OCI-LY3 (cell line): ENCODE measurements at regions not wholly inside any gene's neighbourhood (a gene's known extent, or its start where the extent isn't known, plus 50 kb on each side); places are given as distances from the start of the nearest gene placed in this dataset.
"Not testable (repeated sequence)": the region's sequence is repeated elsewhere in the genome, so short reads cannot be mapped to it uniquely, and the experiment has no call there.

ENCODE experiments used
- H2AFZ ChIP-seq: fragments of 200-600, 300-600 bp; shearing (Covaris generic); 2 replicates; pipeline ENCODE4 v1.6.0; 2014; ENCODE audit warnings: antibody characterized with exemption, low read depth, low read length
- H3K27ac ChIP-seq: fragments of 200-600, 300-600 bp; sonication (generic); 2 replicates; pipeline ENCODE4 v1.5.1; 2014; ENCODE audit warnings: mild to moderate bottlenecking, low read length, moderate library complexity, mixed read lengths
- H3K27me3 ChIP-seq: fragments of 200-600, 300-600 bp; sonication (generic); 2 replicates; pipeline ENCODE4 v1.6.1; 2014; ENCODE audit warnings: low read depth, low read length, mixed read lengths
- H3K36me3 ChIP-seq: fragments of 200-600, 300-600 bp; sonication (generic); replicated peaks from 2 replicates; pipeline ENCODE3; 2014; ENCODE audit warnings: low read depth, low read length, mixed read lengths
- H3K4me1 ChIP-seq: fragments of 300-600, 200-600 bp; sonication (generic); 2 replicates; pipeline ENCODE4 v1.6.1; 2014; ENCODE audit warnings: low read length, mixed read lengths
- H3K4me2 ChIP-seq: fragments of 200-600, 300-600 bp; sonication (generic); 2 replicates; pipeline ENCODE4 v1.6.1; 2014; ENCODE audit warnings: low read length, mixed read lengths
- H3K4me3 ChIP-seq: fragments of 300-600, 200-600 bp; sonication (generic); 2 replicates; pipeline ENCODE4 v1.5.1; 2014; ENCODE audit warnings: antibody characterized with exemption, mild to moderate bottlenecking, low read length, moderate library complexity
- H3K79me2 ChIP-seq: fragments of 300-600, 200-600 bp; shearing (Covaris generic); 2 replicates; pipeline ENCODE4 v1.6.1; 2014; ENCODE audit warnings: mild to moderate bottlenecking, low read length, mixed read lengths
- H3K9ac ChIP-seq: fragments of 300-600, 200-600 bp; shearing (Covaris generic); 2 replicates; pipeline ENCODE4 v1.6.0; 2014; ENCODE audit warnings: mild to moderate bottlenecking, low read length, moderate library complexity
- H3K9me3 ChIP-seq: fragments of 200-600, 300-600 bp; shearing (Covaris generic); 2 replicates; pipeline ENCODE4 v1.6.1; 2014; ENCODE audit warnings: low read length, mixed read lengths; ENCODE audit not compliant: insufficient read depth
- H4K20me1 ChIP-seq: fragments of 200-600, 300-600 bp; sonication (generic); 2 replicates; pipeline ENCODE4 v1.6.1; 2016; ENCODE audit warnings: low read length, mixed read lengths; ENCODE audit not compliant: insufficient read depth
- EZH2phosphoT487 ChIP-seq: fragments of 200-600 bp; shearing (Covaris generic); IDR thresholded peaks from 2 replicates; pipeline ENCODE4 v1.6.1; 2018; ENCODE audit warnings: antibody characterized with exemption, mixed run types, low read depth
- TF ChIP-seq, protein P1 (sequence below): fragments of 200-600, 300-600 bp; sonication (generic); IDR thresholded peaks from 2 replicates; pipeline ENCODE4 v1.5.1; 2014; ENCODE audit warnings: antibody characterized with exemption, low read length, low read depth

DNA sequence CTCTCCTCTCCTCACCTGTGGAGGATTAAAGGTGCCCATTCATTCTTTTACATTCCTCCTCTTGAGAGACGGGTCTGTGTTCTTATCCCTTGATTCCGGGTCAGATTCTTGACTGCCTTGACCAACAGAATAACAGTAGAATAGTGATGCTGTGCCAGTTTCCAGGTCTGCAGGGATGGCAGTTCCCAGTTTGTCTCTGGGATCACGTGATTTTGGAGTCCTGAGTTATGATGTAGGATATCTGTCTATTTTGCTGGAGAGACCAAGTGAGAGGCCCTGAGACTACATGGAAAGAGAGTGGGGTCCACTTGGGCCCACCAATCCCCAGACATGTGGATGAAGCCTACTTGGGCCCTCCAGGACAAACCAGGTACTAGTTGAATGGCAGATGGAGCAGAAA, 142.8 kb downstream of the TTC8 start:
- no peaks in the 10 kb centered on the region for H4K20me1 ChIP-seq
- no peak overlapping the region for H3K4me2 ChIP-seq
- no peaks in the 10 kb centered on the region for H3K79me2 ChIP-seq
- H3K4me1 ChIP-seq, result no peaks in the 10 kb centered on the region
- TF ChIP-seq, protein P1, sequence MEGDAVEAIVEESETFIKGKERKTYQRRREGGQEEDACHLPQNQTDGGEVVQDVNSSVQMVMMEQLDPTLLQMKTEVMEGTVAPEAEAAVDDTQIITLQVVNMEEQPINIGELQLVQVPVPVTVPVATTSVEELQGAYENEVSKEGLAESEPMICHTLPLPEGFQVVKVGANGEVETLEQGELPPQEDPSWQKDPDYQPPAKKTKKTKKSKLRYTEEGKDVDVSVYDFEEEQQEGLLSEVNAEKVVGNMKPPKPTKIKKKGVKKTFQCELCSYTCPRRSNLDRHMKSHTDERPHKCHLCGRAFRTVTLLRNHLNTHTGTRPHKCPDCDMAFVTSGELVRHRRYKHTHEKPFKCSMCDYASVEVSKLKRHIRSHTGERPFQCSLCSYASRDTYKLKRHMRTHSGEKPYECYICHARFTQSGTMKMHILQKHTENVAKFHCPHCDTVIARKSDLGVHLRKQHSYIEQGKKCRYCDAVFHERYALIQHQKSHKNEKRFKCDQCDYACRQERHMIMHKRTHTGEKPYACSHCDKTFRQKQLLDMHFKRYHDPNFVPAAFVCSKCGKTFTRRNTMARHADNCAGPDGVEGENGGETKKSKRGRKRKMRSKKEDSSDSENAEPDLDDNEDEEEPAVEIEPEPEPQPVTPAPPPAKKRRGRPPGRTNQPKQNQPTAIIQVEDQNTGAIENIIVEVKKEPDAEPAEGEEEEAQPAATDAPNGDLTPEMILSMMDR, result no peak
- no peak for TF ChIP-seq EZH2phosphoT487
- H3K9ac ChIP-seq, result no peak overlapping the region
- no peak overlapping the region for H2AFZ ChIP-seq
- H3K9me3 ChIP-seq, result no peaks in the 10 kb centered on the region
- H3K27me3 ChIP-seq, result peaks cover 39% of the 10 kb centered on the region
- H3K27ac ChIP-seq, result no peak overlapping the region
- H3K36me3 ChIP-seq, result no peaks in the 10 kb centered on the region
- H3K4me3 ChIP-seq, result no peak overlapping the region

DNA sequence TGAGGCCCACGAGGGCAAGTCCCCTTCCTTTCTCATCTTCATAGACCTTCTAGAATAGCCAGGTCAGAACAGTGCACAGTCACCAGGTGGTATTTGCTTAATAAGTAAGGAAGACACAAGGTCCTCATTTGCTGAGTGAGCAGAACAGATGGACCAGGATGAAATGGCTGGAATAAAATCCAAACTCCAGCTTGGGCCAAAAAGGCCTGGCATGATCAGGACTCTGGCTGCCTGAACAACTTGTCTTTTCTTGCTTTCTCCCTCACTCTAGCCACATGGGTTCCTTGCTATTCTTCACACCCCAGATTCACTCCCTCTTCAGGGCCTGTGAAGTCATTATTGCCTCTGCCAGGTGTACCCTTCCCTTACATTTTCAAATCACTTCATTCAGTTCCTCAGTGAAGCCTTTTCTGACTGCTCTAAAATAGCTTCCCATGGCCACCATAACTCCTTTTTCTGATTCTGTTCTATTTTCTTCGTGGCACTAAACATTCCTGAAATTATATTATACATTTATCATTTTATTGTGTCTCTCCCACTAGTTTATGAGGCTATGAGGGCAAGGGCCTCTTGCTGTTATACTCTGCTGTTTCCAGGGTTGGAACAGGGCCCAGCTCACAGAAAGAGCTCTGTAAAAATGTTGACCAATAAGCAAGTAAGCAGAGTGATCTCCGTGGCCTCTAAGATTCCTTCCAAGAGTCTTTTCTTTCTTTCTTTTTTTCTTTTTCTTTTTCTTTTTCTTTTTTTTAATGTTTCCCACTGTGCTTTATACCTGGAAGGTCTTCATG, 150.8 kb downstream of the TTC8 start:
- no peak overlapping the region for H3K27ac ChIP-seq
- peaks cover 12% of the 10 kb centered on the region for H3K27me3 ChIP-seq
- H3K9me3 ChIP-seq, result no peaks in the 10 kb centered on the region
- H3K79me2 ChIP-seq, result no peaks in the 10 kb centered on the region
- H2AFZ ChIP-seq, result no peak overlapping the region
- no peaks in the 10 kb centered on the region for H3K36me3 ChIP-seq
- TF ChIP-seq, protein P1, result no peak
- no peak for TF ChIP-seq EZH2phosphoT487
- no peak overlapping the region for H3K4me3 ChIP-seq
- H4K20me1 ChIP-seq, result no peaks in the 10 kb centered on the region
- H3K9ac ChIP-seq, result no peak overlapping the region
- no peaks in the 10 kb centered on the region for H3K4me1 ChIP-seq
- H3K4me2 ChIP-seq, result no peak overlapping the region

DNA sequence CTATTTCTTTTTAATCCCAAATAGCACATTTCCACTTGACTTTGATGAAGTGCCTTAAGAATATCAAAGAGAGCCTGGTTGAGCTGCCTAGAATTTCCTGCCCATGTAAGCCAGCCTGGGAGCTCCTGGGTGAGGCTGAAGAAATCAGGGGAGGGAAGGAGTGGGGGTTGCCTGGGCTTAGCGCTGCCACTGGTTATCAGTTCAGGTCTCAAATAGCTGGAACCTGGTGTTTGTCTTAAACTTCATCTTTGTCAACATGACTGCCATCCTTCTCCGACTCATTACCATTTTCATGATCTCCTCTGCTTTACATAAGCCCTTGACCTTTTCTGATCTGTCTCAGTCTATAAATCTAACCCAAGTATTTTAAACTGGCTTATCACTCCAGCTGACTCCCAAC, 151.5 kb downstream of the TTC8 start:
- Histone ChIP-seq H3K4me2 (no peak overlapping the region), H4K20me1 (no peaks in the 10 kb centered on the region), H3K27ac (no peak overlapping the region), H3K36me3 (no peaks in the 10 kb centered on the region), H2AFZ (no peak overlapping the region), H3K27me3 (peaks cover 9% of the 10 kb centered on the region; the same call in 1 of the 2 replicates), H3K4me3 (no peak overlapping the region), H3K9me3 (no peaks in the 10 kb centered on the region), H3K4me1 (no peaks in the 10 kb centered on the region), H3K79me2 (no peaks in the 10 kb centered on the region), H3K9ac (no peak overlapping the region)
- TF ChIP-seq, protein P1, result no peak
- no peak for TF ChIP-seq EZH2phosphoT487

DNA sequence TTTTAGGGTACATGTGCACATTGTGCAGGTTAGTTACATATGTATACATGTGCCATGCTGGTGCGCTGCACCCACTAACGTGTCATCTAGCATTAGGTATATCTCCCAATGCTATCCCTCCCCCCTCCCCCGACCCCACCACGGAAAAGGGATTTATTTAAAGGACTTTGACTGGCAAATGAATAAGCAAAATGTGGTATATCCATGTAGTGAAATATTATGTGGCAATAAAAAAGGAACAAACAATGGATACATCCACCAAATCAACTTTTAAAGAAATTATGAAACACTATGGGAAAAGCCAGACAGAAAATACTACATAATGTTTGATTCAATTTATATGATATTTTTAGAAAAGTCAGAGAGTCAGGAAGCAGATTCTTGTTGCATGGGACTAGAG, 156.5 kb downstream of the TTC8 start:
- H2AFZ ChIP-seq, result not testable (repeated sequence)

More for the DNA sequence above, 156.5 kb downstream of the TTC8 start:
- H3K36me3 ChIP-seq, H4K20me1 ChIP-seq, H3K4me1 ChIP-seq, H3K27me3 ChIP-seq, H3K79me2 ChIP-seq, H3K9me3 ChIP-seq, H3K4me3 ChIP-seq, H3K4me2 ChIP-seq, H3K27ac ChIP-seq, H3K9ac ChIP-seq: not testable (repeated sequence)
